Endothelial cell of umbilical vein (primary cell): ENCODE measurements at regions not wholly inside any gene's neighbourhood (a gene's known extent, or its start where the extent isn't known, plus 50 kb on each side); places are given as distances from the start of the nearest gene placed in this dataset.

Experiments used
- BruUV-seq: library from RNA; stranded (reverse); fragments of 400-500 nt; replicated peaks from 2 replicates; lab custom pipeline; 2021; lab: Mats Ljungman, UMichigan
- CTCF ChIA-PET: fragments of 300-600, 350-600 bp; sonication (Branson Sonifier 250); formaldehyde crosslinking; loops from one replicate; lab custom pipeline; 2021; ENCODE audit warnings: antibody characterized with exemption, inconsistent platforms; lab: Charles Lee
- POLR2A ChIA-PET: fragments of 300-600, 350-600 bp; sonication (Branson Sonifier 250); formaldehyde crosslinking; loops from one replicate; lab custom pipeline; 2021; ENCODE audit warnings: antibody characterized with exemption, inconsistent platforms; lab: Charles Lee
- DNase-seq: peaks from one replicate; pipeline ENCODE4 v3.0.0-alpha.2; 2011; ENCODE audit warnings: low read depth, low spot score
- FAIRE-seq: peaks from 2 replicates; lab custom pipeline; 2011; peaks lifted over from hg19 to GRCh38; lab: Jason Lieb, UNC
- H2AFZ ChIP-seq: 2 replicates; pipeline ENCODE4 v1.6.0; 2012; ENCODE audit warnings: low read depth, low read length, control low read depth, inconsistent platforms
- H3K27ac ChIP-seq: 2 replicates; pipeline ENCODE4 v1.5.1; 2011; ENCODE audit warnings: low read depth, mild to moderate bottlenecking, control low read depth, low read length, moderate library complexity; ENCODE audit not compliant: insufficient read depth
- H3K27me3 ChIP-seq, 2 experiments: 2 replicates each; pipeline versions ENCODE4 v1.6.0 to v1.6.1; 2011; ENCODE audit warnings: low read length in 2 of 2, mixed read lengths in 1 of 2; ENCODE audit not compliant: control insufficient read depth in 2 of 2, insufficient read depth in 2 of 2
- H3K36me3 ChIP-seq, 2 experiments: 2 replicates in 1 of 2; 3 replicates in 1 of 2; pipeline ENCODE4 v1.5.1; 2011; ENCODE audit warnings: low read length in 2 of 2, mild to moderate bottlenecking in 1 of 2, moderate library complexity in 1 of 2; ENCODE audit not compliant: control insufficient read depth in 2 of 2, insufficient read depth in 2 of 2; ENCODE audit errors: extremely low read depth in 1 of 2
- H3K4me1 ChIP-seq: 3 replicates; pipeline ENCODE4 v1.5.1; 2011; ENCODE audit warnings: mild to moderate bottlenecking, low read length; ENCODE audit not compliant: control insufficient read depth, insufficient read depth; ENCODE audit errors: extremely low read depth
- H3K4me2 ChIP-seq: 2 replicates; pipeline ENCODE4 v1.6.1; 2011; ENCODE audit warnings: low read length, control low read depth, mixed read lengths; ENCODE audit not compliant: insufficient read depth
- H3K4me3 ChIP-seq, 3 experiments: fragments of 200-600 bp in 1 of 3; sonication (generic), shearing (Covaris generic) in 1 of 3; replicated peaks in 1 of 3; 2 replicates each; pipeline ENCODE4 v1.5.1; 2011 to 2016; ENCODE audit warnings: control low read depth in 3 of 3, low read length in 3 of 3, mild to moderate bottlenecking in 2 of 3, inconsistent platforms in 1 of 3, low read depth in 1 of 3, moderate library complexity in 1 of 3; ENCODE audit not compliant: insufficient read depth in 1 of 3
- H3K79me2 ChIP-seq: 2 replicates; pipeline ENCODE4 v1.6.0; 2012; ENCODE audit warnings: low read length, inconsistent platforms; ENCODE audit not compliant: control insufficient read depth, insufficient read depth
- H3K9ac ChIP-seq: replicated peaks from 2 replicates; pipeline ENCODE3; 2011; ENCODE audit warnings: low read length, control low read depth; ENCODE audit not compliant: insufficient read depth; ENCODE audit errors: extremely low read depth
- H3K9me1 ChIP-seq: replicated peaks from 3 replicates; pipeline ENCODE4 v1.6.0; 2011; ENCODE audit warnings: mild to moderate bottlenecking, low read length; ENCODE audit not compliant: control insufficient read depth, insufficient read depth; ENCODE audit errors: extremely low read depth
- H3K9me3 ChIP-seq: replicated peaks from 2 replicates; pipeline ENCODE4 v1.5.1; 2012; ENCODE audit warnings: low read length, inconsistent platforms; ENCODE audit not compliant: control insufficient read depth, insufficient read depth
- H4K20me1 ChIP-seq: replicated peaks from 2 replicates; pipeline ENCODE3; 2011; ENCODE audit warnings: mild to moderate bottlenecking, low read length; ENCODE audit not compliant: control insufficient read depth, insufficient read depth; ENCODE audit errors: extremely low read depth
- CTCF ChIP-seq, 2 donors: IDR thresholded peaks; 1 replicate in 1 of 2; 2 replicates in 1 of 2; pipeline ENCODE4 v1.5.1; 2011; ENCODE audit warnings: low read length in 2 of 2, mild to moderate bottlenecking in 2 of 2, moderate library complexity in 2 of 2, control low read depth in 1 of 2, inconsistent platforms in 1 of 2, low read depth in 1 of 2; ENCODE audit not compliant: insufficient read depth in 1 of 2; ENCODE audit errors: extremely low read depth in 1 of 2
- EZH2 ChIP-seq: IDR thresholded peaks from 2 replicates; pipeline ENCODE4 v1.6.1; 2012; ENCODE audit warnings: borderline replicate concordance, low read depth, mild to moderate bottlenecking, moderate library complexity, low read length, inconsistent platforms; ENCODE audit not compliant: severe bottlenecking
- FOS ChIP-seq: IDR thresholded peaks from 2 replicates; pipeline ENCODE4 v1.6.1; 2011; ENCODE audit warnings: mild to moderate bottlenecking, low read length, moderate library complexity, borderline replicate concordance; ENCODE audit not compliant: insufficient read depth
- GATA2 ChIP-seq: IDR thresholded peaks from 2 replicates; pipeline ENCODE4 v1.7.0; 2011; ENCODE audit warnings: low read depth, mild to moderate bottlenecking, moderate library complexity, mixed read lengths, low read length; ENCODE audit not compliant: insufficient read length, insufficient read depth
- JUN ChIP-seq: IDR thresholded peaks from 2 replicates; pipeline ENCODE4 v1.6.1; 2011; ENCODE audit warnings: borderline replicate concordance, low read depth; ENCODE audit not compliant: insufficient read length, insufficient read depth
- MYC ChIP-seq: IDR thresholded peaks from one replicate; pipeline ENCODE4 v1.6.1; 2011; ENCODE audit warnings: mild to moderate bottlenecking, low read depth, low read length
- POLR2A ChIP-seq: IDR thresholded peaks from 2 replicates; pipeline ENCODE4 v1.6.1; 2012; ENCODE audit warnings: low read depth, mild to moderate bottlenecking, control low read depth, low read length
- POLR2AphosphoS5 ChIP-seq: IDR thresholded peaks from 2 replicates; pipeline ENCODE4 v1.6.1; 2012; ENCODE audit warnings: low read depth, mild to moderate bottlenecking, control low read depth, low read length, moderate library complexity; ENCODE audit not compliant: insufficient read depth
- dilution Hi-C: fragments of 300-500 bp; cut with MboI; formaldehyde crosslinking; loops from one replicate; pipeline ENCODE4 v1.15.0; 2019; ENCODE audit warnings: low sequenced_read_pairs; ENCODE audit not compliant: extremely low pct_ligation_motif_present
- intact Hi-C: fragments of 100-400 bp; cut with micrococcal nuclease; formaldehyde crosslinking; loops from one replicate; pipeline ENCODE4 v1.10.0; 2022
- TF ChIP-seq, protein P1 (sequence below): IDR thresholded peaks from 2 replicates; pipeline ENCODE4 v1.6.1; 2011; ENCODE audit not compliant: insufficient read depth, insufficient read length

- no peak overlapping the region for H3K9ac ChIP-seq
- H4K20me1 ChIP-seq: no peaks in the 10 kb centered on the region
- no peaks in the 10 kb centered on the region for H3K36me3 ChIP-seq
- intact Hi-C loops (no loop called here), dilution Hi-C loops (no loop called here)
- no peaks in the 10 kb centered on the region for H3K79me2 ChIP-seq
- no peak overlapping the region for H3K27ac ChIP-seq
- H3K9me1 ChIP-seq: no peaks in the 10 kb centered on the region
- H3K4me1 ChIP-seq: no peaks in the 10 kb centered on the region
- TF ChIP-seq, protein P1, sequence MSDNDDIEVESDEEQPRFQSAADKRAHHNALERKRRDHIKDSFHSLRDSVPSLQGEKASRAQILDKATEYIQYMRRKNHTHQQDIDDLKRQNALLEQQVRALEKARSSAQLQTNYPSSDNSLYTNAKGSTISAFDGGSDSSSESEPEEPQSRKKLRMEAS: no peak
- ChIA-PET POLR2A (no interaction called here), CTCF (no interaction called here)
- FAIRE-seq (no peak), DNase-seq (no peak)
- no TSS peak for BruUV-seq
- H3K4me3 ChIP-seq: no peak overlapping the region
- no peaks in the 10 kb centered on the region for H3K9me3 ChIP-seq
- no peaks in the 10 kb centered on the region for H3K27me3 ChIP-seq
- no peak overlapping the region for H2AFZ ChIP-seq
- H3K4me2 ChIP-seq: no peak overlapping the region
Measured at GRCh38 chr15:55017635-55018034, 179.1 kb downstream of the RSL24D1 start.

DNA sequence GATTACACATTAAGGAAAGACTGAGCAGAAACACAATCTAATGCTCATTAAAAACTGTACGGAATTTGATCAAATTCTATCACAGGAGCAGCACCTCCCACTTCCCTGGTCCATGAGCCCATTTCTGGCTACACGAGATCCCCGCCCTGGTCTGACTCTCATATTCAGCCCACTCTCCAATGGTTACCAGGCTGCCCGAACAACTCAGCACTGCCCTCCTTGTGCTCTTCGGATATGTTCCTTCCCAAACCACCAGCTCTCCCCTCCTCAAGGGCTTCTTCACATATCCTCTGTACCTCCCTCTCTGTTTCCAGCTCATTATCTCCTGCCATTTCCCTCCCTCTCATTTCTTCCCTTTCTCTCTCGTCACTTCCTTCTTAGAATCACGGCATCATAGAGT lies 180.5 kb downstream of the RSL24D1 start:
- BruUV-seq: no TSS peak
- H3K36me3 ChIP-seq: no peaks in the 10 kb centered on the region
- no peak overlapping the region for H3K4me3 ChIP-seq
- H2AFZ ChIP-seq: no peak overlapping the region
- intact Hi-C loops: no loop called here
- no peaks in the 10 kb centered on the region for H3K4me1 ChIP-seq
- H4K20me1 ChIP-seq: no peaks in the 10 kb centered on the region
- H3K9me3 ChIP-seq: no peaks in the 10 kb centered on the region
- H3K9me1 ChIP-seq: no peaks in the 10 kb centered on the region
- ChIA-PET CTCF (no interaction called here), POLR2A (no interaction called here)
- no peak for FAIRE-seq
- H3K27ac ChIP-seq: no peak overlapping the region
- no peaks in the 10 kb centered on the region for H3K27me3 ChIP-seq
- H3K79me2 ChIP-seq: no peaks in the 10 kb centered on the region
- H3K4me2 ChIP-seq: no peak overlapping the region
- H3K9ac ChIP-seq: no peak overlapping the region
- no peak for DNase-seq
- dilution Hi-C loops: no loop called here
- TF ChIP-seq JUN (no peak), GATA2 (no peak), EZH2 (no peak), POLR2AphosphoS5 (no peak), POLR2A (no peak), FOS (no peak), MYC (no peak), CTCF (IDR thresholded peaks at IDR 0.05; ENCODE audit: extremely low read depth in 1 of 2, insufficient read depth in 1 of 2, low read depth in 1 of 2, low read length in 2 of 2) (no peak)
- TF ChIP-seq, protein P1: no peak
